Hippocampal formation (tissue), 2 donors: ENCODE measurements at regions not wholly inside any gene's neighbourhood (a gene's known extent, or its start where the extent isn't known, plus 50 kb on each side); places are given as distances from the start of the nearest gene placed in this dataset.
"Not testable (repeated sequence)": the region's sequence is repeated elsewhere in the genome, so short reads cannot be mapped to it uniquely, and the experiment has no call there.

Source experiments
- DNase-seq, 2 donors: peaks; one replicate each; lab custom pipeline; 2025; lab: John Stamatoyannopoulos, UW

- no peak for DNase-seq
Observed at GRCh38 chr21:23039846-23040245, 2041.6 kb downstream of the NCAM2 start.

GRCh38 chr21:23045955-23046354 is 2047.7 kb downstream of the NCAM2 start:
- DNase-seq: no peak

GRCh38 chr21:23067672-23068071 is 2069.5 kb downstream of the NCAM2 start:
- no peak for DNase-seq

DNA sequence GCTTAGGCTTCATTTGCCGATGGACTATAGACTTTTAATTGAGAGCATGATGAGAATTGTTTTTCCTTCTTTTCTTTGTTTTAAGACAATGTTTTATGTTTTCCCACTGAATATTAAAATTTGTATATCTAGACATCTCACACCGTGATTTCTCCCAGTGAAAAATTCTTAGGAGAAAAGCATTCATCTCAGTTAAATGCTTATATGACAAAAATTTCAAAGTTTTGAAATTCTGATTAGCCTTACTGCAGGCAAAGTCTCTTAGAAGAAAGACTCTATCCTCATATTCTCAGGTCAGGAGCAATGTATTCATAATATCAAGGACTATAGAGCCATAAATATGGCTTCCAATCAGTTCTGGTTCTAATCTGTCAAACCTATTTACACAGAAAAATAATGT is 2085.0 kb downstream of the NCAM2 start:
- no peak for DNase-seq

DNA sequence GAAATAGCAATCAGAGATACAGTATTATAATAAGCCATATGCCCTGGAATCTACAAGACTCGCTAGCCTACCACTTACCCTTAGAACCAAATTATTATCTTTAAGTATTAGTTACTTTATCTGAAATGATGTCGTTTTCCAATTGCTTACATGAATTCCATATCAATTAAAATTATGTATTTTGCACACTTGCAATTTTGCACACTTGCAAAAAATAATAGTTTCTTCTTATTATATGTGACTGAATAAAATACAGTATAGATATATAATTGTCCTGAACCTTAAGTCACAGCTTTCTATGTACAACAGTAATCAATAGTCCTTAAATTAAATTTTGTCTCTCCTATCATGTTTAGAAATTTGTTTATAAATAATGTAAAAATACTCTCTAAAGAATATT is 2095.1 kb downstream of the NCAM2 start:
- no peak for DNase-seq

GRCh38 chr21:23099185-23099584 is 2101.0 kb downstream of the NCAM2 start:
- no peak for DNase-seq

- DNase-seq: no peak
Observed at GRCh38 chr21:23101111-23101510, 2102.9 kb downstream of the NCAM2 start.

DNA sequence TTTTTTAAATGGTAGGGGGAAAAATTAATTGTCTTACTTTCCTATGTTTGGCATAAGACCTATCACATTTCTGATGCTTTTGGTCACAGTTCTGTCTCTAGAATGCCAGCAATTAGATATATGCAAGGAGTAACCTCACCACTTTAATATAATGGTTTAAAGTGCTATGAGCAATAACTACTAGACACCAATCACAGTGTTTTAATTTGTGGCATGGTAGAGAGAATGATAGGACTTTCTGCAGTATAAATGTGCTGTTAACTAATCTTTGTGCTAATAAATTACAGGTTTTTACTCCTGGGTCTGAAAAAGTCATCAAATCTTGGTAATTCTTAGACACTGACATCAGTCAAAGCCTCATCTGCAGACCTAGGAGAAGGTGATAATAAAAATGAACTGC is 2110.3 kb downstream of the NCAM2 start:
- DNase-seq: no peak

GRCh38 chr21:23111070-23111600 is 2112.9 kb downstream of the NCAM2 start:
- no peak for DNase-seq

DNA sequence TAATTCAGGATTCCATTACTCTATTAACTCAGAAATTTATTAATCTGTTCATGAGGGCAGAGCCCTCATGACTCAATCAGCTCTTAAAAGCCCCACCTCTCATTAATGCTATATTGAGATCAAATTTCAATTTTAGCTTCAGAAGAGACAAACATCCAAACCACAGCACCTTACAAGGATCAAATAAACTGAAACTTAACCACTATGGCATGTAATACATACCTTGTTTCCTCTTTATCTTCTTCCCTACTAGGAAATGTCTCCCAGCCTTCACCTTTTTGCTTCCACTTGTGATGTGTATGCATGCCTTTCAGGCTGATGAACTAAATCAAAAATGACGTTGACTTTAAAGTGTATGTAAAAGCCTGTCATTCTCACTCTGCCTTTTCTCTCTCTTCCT is 2121.3 kb downstream of the NCAM2 start:
- DNase-seq: no peak

- DNase-seq: no peak
Observed at GRCh38 chr21:23127973-23128372, 2129.8 kb downstream of the NCAM2 start.

- no peak for DNase-seq
Observed at GRCh38 chr21:23130308-23130707, 2132.1 kb downstream of the NCAM2 start.

GRCh38 chr21:23131177-23131576 is 2133.0 kb downstream of the NCAM2 start:
- no peak for DNase-seq

GRCh38 chr21:23138797-23139196 is 2140.6 kb downstream of the NCAM2 start:
- no peak for DNase-seq

- DNase-seq: no peak
Observed at GRCh38 chr21:23152130-23152529, 2153.9 kb downstream of the NCAM2 start.

- not testable (repeated sequence) for DNase-seq
Observed at GRCh38 chr21:23153842-23154241, 2155.6 kb downstream of the NCAM2 start.

- DNase-seq: no peak
Observed at GRCh38 chr21:23155281-23155680, 2157.1 kb downstream of the NCAM2 start.

- no peak for DNase-seq
Observed at GRCh38 chr21:23160914-23161313, 2162.7 kb downstream of the NCAM2 start.

- DNase-seq: no peak
Observed at GRCh38 chr21:23162198-23162946, 2164.2 kb downstream of the NCAM2 start.
